IMR-90 (cell line): ENCODE measurements at regions not wholly inside any gene's neighbourhood (a gene's known extent, or its start where the extent isn't known, plus 50 kb on each side); places are given as distances from the start of the nearest gene placed in this dataset.

Experiments used
- BHLHE40 ChIP-seq: fragments of 150-350 bp; IDR thresholded peaks from 2 replicates; pipeline ENCODE4 v1.6.1; 2016; ENCODE audit warnings: mild to moderate bottlenecking, low read depth, low read length
- CEBPB ChIP-seq: IDR thresholded peaks from 2 replicates; pipeline ENCODE4 v1.6.1; 2012; ENCODE audit warnings: low read depth, low read length, improper control_type of control experiment
- CHD1 ChIP-seq: IDR thresholded peaks from 2 replicates; pipeline ENCODE4 v1.6.1; 2012; ENCODE audit warnings: low read depth, low read length, improper control_type of control experiment
- CTCF ChIP-seq: conservative IDR thresholded peaks from 2 replicates; pipeline ENCODE4 v1.5.1; 2012; ENCODE audit warnings: mild to moderate bottlenecking, low read depth, low read length, improper control_type of control experiment
- FOS ChIP-seq: fragments of 150-350 bp; IDR thresholded peaks from 2 replicates; pipeline ENCODE4 v1.6.1; 2016; ENCODE audit warnings: low read depth, low read length
- MAZ ChIP-seq: IDR thresholded peaks from 2 replicates; pipeline ENCODE4 v1.6.1; 2012; ENCODE audit warnings: low read depth, mild to moderate bottlenecking, low read length, improper control_type of control experiment, moderate library complexity, borderline replicate concordance
- MXI1 ChIP-seq: IDR thresholded peaks from 2 replicates; pipeline ENCODE4 v1.6.1; 2012; ENCODE audit warnings: low read depth, mild to moderate bottlenecking, low read length, moderate library complexity, borderline replicate concordance
- NFE2L2 ChIP-seq: fragments of 150-350 bp; IDR thresholded peaks from 2 replicates; pipeline ENCODE4 v1.6.1; 2016; ENCODE audit warnings: low read depth, mild to moderate bottlenecking, low read length
- POLR2A ChIP-seq: IDR thresholded peaks from 2 replicates; pipeline ENCODE4 v1.6.1; 2012; ENCODE audit warnings: mild to moderate bottlenecking, low read depth, low read length
- RAD21 ChIP-seq: IDR thresholded peaks from 2 replicates; pipeline ENCODE4 v1.6.1; 2012; ENCODE audit warnings: low read length, improper control_type of control experiment
- RFX5 ChIP-seq: IDR thresholded peaks from 2 replicates; pipeline ENCODE4 v1.8.0; 2012; ENCODE audit warnings: low read depth, mild to moderate bottlenecking, low read length, moderate library complexity
- SMC3 ChIP-seq: fragments of 150-350 bp; IDR thresholded peaks from 2 replicates; pipeline ENCODE4 v1.6.1; 2016; ENCODE audit warnings: low read depth, mild to moderate bottlenecking, antibody characterized with exemption, low read length, moderate library complexity

GRCh38 chr3:83477563-83477962 lies 1481.2 kb upstream of the CADM2 start:
- TF ChIP-seq POLR2A (no peak), CTCF (no peak), MXI1 (no peak), CEBPB (no peak), CHD1 (no peak), MAZ (no peak), BHLHE40 (no peak), FOS (no peak), SMC3 (no peak), RAD21 (no peak), RFX5 (no peak), NFE2L2 (no peak)
